CD4-positive, alpha-beta T cell (primary cell): ENCODE measurements at regions not wholly inside any gene's neighbourhood (a gene's known extent, or its start where the extent isn't known, plus 50 kb on each side); places are given as distances from the start of the nearest gene placed in this dataset.

Experiments used
- ATAC-seq: fragments of 200-7000 bp; cut with Tn5 transposase; one replicate; pipeline ENCODE4 v1.10.0; 2022; ENCODE audit warnings: mild to moderate bottlenecking; ENCODE audit not compliant: poor library complexity
- CTCF ChIA-PET: fragments of 350-600 bp; sonication (Branson Sonifier 250); formaldehyde crosslinking; loops from one replicate; lab custom pipeline; 2021; ENCODE audit warnings: antibody characterized with exemption, inconsistent platforms; lab: Charles Lee
- POLR2A ChIA-PET: fragments of 350-600 bp; sonication (Branson Sonifier 250); formaldehyde crosslinking; loops from one replicate; lab custom pipeline; 2021; ENCODE audit warnings: antibody characterized with exemption, inconsistent platforms; lab: Charles Lee
- DNase-seq, 14 experiments: peaks; one replicate each; pipeline ENCODE4 v3.0.0-alpha.2; 2013 to 2020; ENCODE audit warnings: mixed read lengths in 2 of 14
- H3K27ac ChIP-seq, 2 donors: one replicate each; pipeline versions ENCODE4 v1.5.1 to v1.7.0; 2013; ENCODE audit warnings: low read length in 2 of 2, low read depth in 1 of 2, mild to moderate bottlenecking in 1 of 2
- H3K27me3 ChIP-seq, 2 experiments: 1 replicate in 1 of 2; 2 replicates in 1 of 2; pipeline versions ENCODE4 v1.6.1 to v1.7.0; 2013; ENCODE audit warnings: low read length in 2 of 2, control low read depth in 1 of 2, mild to moderate bottlenecking in 1 of 2, moderate library complexity in 1 of 2; ENCODE audit not compliant: insufficient read depth in 2 of 2, control insufficient read depth in 1 of 2
- H3K36me3 ChIP-seq: one replicate; pipeline ENCODE4 v1.6.1; 2013; ENCODE audit warnings: low read length, control low read depth; ENCODE audit not compliant: insufficient read depth
- H3K4me1 ChIP-seq: one replicate; pipeline ENCODE4 v1.6.1; 2013; ENCODE audit warnings: low read length, control low read depth; ENCODE audit not compliant: insufficient read depth
- H3K4me3 ChIP-seq: one replicate; pipeline ENCODE4 v1.5.1; 2013; ENCODE audit warnings: mild to moderate bottlenecking, low read length, moderate library complexity
- H3K9me3 ChIP-seq, 2 experiments: 1 replicate in 1 of 2; 2 replicates in 1 of 2; pipeline versions ENCODE4 v1.6.1 to v1.7.0; 2013; ENCODE audit warnings: low read length in 2 of 2, mild to moderate bottlenecking in 2 of 2, control low read depth in 1 of 2, moderate library complexity in 1 of 2; ENCODE audit not compliant: control insufficient read depth in 1 of 2, insufficient read depth in 1 of 2
- H3K27ac Mint-ChIP-seq: one replicate; pipeline ENCODE4 v1.8.0; 2020; ENCODE audit warnings: mixed read lengths
- H3K27me3 Mint-ChIP-seq: one replicate; pipeline ENCODE4 v1.8.0; 2021; ENCODE audit warnings: mixed read lengths
- H3K36me3 Mint-ChIP-seq: one replicate; pipeline ENCODE4 v1.8.0; 2021; ENCODE audit warnings: low read depth, mixed read lengths
- H3K4me1 Mint-ChIP-seq: one replicate; pipeline ENCODE4 v1.8.0; 2021; ENCODE audit warnings: low read depth, mixed read lengths
- H3K4me3 Mint-ChIP-seq: one replicate; pipeline ENCODE4 v1.8.0; 2020; ENCODE audit warnings: mild to moderate bottlenecking, mixed read lengths
- H3K9me3 Mint-ChIP-seq: one replicate; pipeline ENCODE4 v1.8.0; 2020; ENCODE audit warnings: mixed read lengths
- intact Hi-C, 2 experiments: fragments of 100-400 bp; cut with DNase I in 1 of 2; cut with micrococcal nuclease in 1 of 2; formaldehyde crosslinking; loops; one replicate each; pipeline versions ENCODE4 v1.15.1 to v1.9.0; 2023 to 2025; cut with DNase I, micrococcal nuclease
- TF ChIP-seq, protein P1 (sequence below): fragments of 200-600 bp; IDR thresholded peaks from one replicate; pipeline ENCODE4 v1.8.0; 2022; ENCODE audit warnings: antibody characterized with exemption, mild to moderate bottlenecking

DNA sequence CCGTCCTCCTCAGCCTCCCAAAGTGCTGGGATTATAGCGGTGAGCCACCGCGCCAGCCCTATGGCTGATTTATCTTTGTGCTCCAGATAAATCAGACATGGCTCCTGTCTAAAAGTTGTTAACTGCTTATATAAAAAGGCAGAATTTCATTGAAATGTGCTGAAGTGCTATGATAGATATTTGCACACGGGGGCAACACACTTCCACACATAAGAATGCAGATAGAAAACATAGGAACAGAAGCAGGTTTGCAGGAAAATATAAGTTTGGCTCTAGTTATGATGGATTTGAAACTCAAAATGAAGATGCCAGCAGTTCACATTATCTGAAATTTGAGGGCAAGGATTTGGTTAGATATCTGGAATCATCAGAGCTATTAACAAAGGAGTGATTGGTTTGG, 163.1 kb upstream of the SLITRK2 start:
- Mint-ChIP-seq H3K36me3 (no peaks in the 10 kb centered on the region), H3K27me3 (no peaks in the 10 kb centered on the region), H3K27ac (no peak overlapping the region), H3K4me3 (no peak overlapping the region), H3K4me1 (no peaks in the 10 kb centered on the region), H3K9me3 (no peaks in the 10 kb centered on the region)
- Histone ChIP-seq H3K4me3 (no peak overlapping the region), H3K27ac (no peak overlapping the region), H3K27me3 (no peaks in the 10 kb centered on the region), H3K9me3 (no peaks in the 10 kb centered on the region), H3K4me1 (no peaks in the 10 kb centered on the region), H3K36me3 (no peaks in the 10 kb centered on the region)
- ChIA-PET POLR2A (no interaction called here), CTCF (no interaction called here)
- DNase-seq (no peak), ATAC-seq (no peak)
- TF ChIP-seq, protein P1, sequence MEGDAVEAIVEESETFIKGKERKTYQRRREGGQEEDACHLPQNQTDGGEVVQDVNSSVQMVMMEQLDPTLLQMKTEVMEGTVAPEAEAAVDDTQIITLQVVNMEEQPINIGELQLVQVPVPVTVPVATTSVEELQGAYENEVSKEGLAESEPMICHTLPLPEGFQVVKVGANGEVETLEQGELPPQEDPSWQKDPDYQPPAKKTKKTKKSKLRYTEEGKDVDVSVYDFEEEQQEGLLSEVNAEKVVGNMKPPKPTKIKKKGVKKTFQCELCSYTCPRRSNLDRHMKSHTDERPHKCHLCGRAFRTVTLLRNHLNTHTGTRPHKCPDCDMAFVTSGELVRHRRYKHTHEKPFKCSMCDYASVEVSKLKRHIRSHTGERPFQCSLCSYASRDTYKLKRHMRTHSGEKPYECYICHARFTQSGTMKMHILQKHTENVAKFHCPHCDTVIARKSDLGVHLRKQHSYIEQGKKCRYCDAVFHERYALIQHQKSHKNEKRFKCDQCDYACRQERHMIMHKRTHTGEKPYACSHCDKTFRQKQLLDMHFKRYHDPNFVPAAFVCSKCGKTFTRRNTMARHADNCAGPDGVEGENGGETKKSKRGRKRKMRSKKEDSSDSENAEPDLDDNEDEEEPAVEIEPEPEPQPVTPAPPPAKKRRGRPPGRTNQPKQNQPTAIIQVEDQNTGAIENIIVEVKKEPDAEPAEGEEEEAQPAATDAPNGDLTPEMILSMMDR, result no peak
- intact Hi-C loops, result no loop called here

DNA sequence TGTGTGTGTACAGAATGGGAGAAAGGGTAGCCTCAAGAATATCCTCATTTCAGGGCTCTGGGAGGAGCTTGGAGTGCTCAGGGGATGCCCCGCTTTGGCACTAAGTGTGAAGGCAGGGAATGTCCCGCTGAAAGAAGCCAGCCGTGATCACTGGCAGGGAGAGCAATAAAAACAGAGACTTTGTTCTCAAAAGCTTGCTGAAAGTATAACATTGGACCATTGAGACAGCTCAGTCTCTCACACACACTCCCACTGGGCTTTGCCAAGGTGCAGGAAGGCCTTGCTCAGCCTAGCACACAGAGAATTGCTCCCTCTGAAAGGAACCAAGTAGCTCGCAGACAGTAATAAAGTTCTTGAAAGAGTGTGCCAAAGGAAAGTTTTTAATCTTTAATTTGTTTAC, 143.8 kb upstream of the SLITRK2 start:
- Histone ChIP-seq H3K9me3 (no peaks in the 10 kb centered on the region), H3K4me3 (no peak overlapping the region), H3K27ac (no peak overlapping the region), H3K36me3 (no peaks in the 10 kb centered on the region), H3K4me1 (no peaks in the 10 kb centered on the region), H3K27me3 (no peaks in the 10 kb centered on the region)
- Mint-ChIP-seq H3K4me1 (no peaks in the 10 kb centered on the region), H3K4me3 (no peak overlapping the region), H3K36me3 (no peaks in the 10 kb centered on the region), H3K27ac (no peak overlapping the region), H3K27me3 (no peaks in the 10 kb centered on the region), H3K9me3 (no peaks in the 10 kb centered on the region)
- TF ChIP-seq, protein P1, result no peak
- ATAC-seq (no peak), DNase-seq (no peak)
- CTCF ChIA-PET, result no interaction called here
- intact Hi-C loops, result no loop called here
- POLR2A ChIA-PET, result no interaction called here

DNA sequence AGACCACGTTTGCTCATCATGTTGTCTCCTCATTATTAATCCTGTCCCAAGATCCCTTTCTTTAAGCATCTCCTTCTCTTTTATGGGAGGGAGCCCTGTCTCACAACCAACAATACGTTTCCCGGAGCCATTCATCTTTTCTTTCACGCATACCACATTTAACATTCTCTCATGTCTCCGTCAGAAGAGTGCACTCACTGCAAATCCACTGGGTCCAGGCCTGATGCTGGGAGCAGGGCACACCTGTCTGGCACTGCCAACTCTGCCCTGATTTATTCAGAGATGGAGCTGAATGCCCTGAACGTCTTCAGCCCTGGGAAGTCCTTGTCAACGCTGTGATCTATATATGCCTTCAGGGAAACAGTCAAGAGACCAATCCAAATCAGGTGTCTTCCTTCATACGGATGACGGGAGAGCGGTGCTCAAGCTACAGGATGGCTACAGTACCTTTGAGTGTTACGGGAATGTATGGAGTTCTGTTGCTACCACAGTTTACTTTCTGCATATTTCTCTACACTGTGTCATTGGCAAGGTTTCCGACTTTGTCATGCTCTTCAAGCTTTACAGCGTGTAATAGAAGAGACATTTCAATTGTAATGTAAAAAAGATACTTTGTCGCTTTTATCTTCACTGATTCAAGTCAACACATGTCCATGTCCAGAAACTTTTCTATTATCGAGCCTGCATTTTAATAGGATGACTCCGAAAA, 140.4 kb upstream of the SLITRK2 start:
- H3K4me3 Mint-ChIP-seq, result no peak overlapping the region
- POLR2A ChIA-PET, result no interaction called here
- TF ChIP-seq, protein P1, result no peak
- CTCF ChIA-PET, result no interaction called here
- Histone ChIP-seq H3K27ac (no peak overlapping the region), H3K4me3 (no peak overlapping the region), H3K27me3 (no peaks in the 10 kb centered on the region), H3K9me3 (no peaks in the 10 kb centered on the region), H3K4me1 (no peaks in the 10 kb centered on the region), H3K36me3 (no peaks in the 10 kb centered on the region)
- intact Hi-C loops, result no loop called here
- no peak for DNase-seq
- H3K27ac Mint-ChIP-seq, result no peak overlapping the region
- H3K27me3 Mint-ChIP-seq, result no peaks in the 10 kb centered on the region
- no peaks in the 10 kb centered on the region for H3K36me3 Mint-ChIP-seq
- no peaks in the 10 kb centered on the region for H3K9me3 Mint-ChIP-seq
- H3K4me1 Mint-ChIP-seq, result no peaks in the 10 kb centered on the region
- ATAC-seq, result no peak
